HepG2 (cell line): ENCODE measurements at regions not wholly inside any gene's neighbourhood (a gene's known extent, or its start where the extent isn't known, plus 50 kb on each side); places are given as distances from the start of the nearest gene placed in this dataset.
A peak's percentile ranks its signal among the peaks of the same experiment; 100 is the strongest.

Experiments
- BCL6 ChIP-seq: IDR thresholded peaks from 2 replicates; pipeline ENCODE4 v1.6.1; 2016; ENCODE audit warnings: missing genetic modification reagents, missing compliant biosample characterization
- ERF ChIP-seq: IDR thresholded peaks from 2 replicates; pipeline ENCODE4 v1.6.1; 2018; ENCODE audit warnings: missing biosample characterization, missing genetic modification reagents
- HMGA1 ChIP-seq: sonication (generic); formaldehyde crosslinking; conservative IDR thresholded peaks from 2 replicates; pipeline ENCODE4 v1.4.0; 2020; ENCODE audit warnings: missing genetic modification reagents
- HNF4G ChIP-seq, 2 experiments: sonication (generic) in 1 of 2; formaldehyde crosslinking in 1 of 2; IDR thresholded peaks; 2 replicates each; pipeline versions ENCODE4 v1.4.0 to v1.6.1; 2011 to 2020; ENCODE audit warnings: borderline replicate concordance in 2 of 2, low read depth in 2 of 2, mild to moderate bottlenecking in 2 of 2, low read length in 1 of 2, missing genetic modification reagents in 1 of 2, moderate library complexity in 1 of 2
- IRX3 ChIP-seq: sonication (generic); formaldehyde crosslinking; IDR thresholded peaks from 2 replicates; pipeline ENCODE4 v1.8.1; 2023; ENCODE audit warnings: mild to moderate bottlenecking, low read depth, missing genetic modification reagents, borderline replicate concordance
- KLF16 ChIP-seq, 2 experiments: sonication (generic) in 1 of 2; formaldehyde crosslinking in 1 of 2; IDR thresholded peaks; 2 replicates each; pipeline versions ENCODE4 v1.6.1 to v1.8.0; 2016 to 2023; ENCODE audit warnings: missing genetic modification reagents in 2 of 2, missing compliant biosample characterization in 1 of 2
- MED1 ChIP-seq: sonication (generic); formaldehyde crosslinking; IDR thresholded peaks from 2 replicates; pipeline ENCODE4 v1.4.0; 2020; ENCODE audit warnings: missing genetic modification reagents
- MTA1 ChIP-seq: sonication (generic); formaldehyde crosslinking; IDR thresholded peaks from 2 replicates; pipeline ENCODE4 v1.4.0; 2020; ENCODE audit warnings: missing genetic modification reagents, mild to moderate bottlenecking, borderline replicate concordance
- SP2 ChIP-seq: sonication (generic); formaldehyde crosslinking; IDR thresholded peaks from 2 replicates; pipeline ENCODE4 v1.5.1; 2020; ENCODE audit warnings: mild to moderate bottlenecking, missing genetic modification reagents
- TBX2 ChIP-seq: sonication (generic); formaldehyde crosslinking; IDR thresholded peaks from 2 replicates; pipeline ENCODE4 v1.5.0; 2020; ENCODE audit warnings: missing genetic modification reagents, mild to moderate bottlenecking, borderline replicate concordance
- THAP9 ChIP-seq: sonication (generic); formaldehyde crosslinking; IDR thresholded peaks from 2 replicates; pipeline ENCODE4; 2020; ENCODE audit warnings: missing genetic modification reagents, mild to moderate bottlenecking, borderline replicate concordance
- ZBTB8A ChIP-seq: sonication (generic); formaldehyde crosslinking; IDR thresholded peaks from 2 replicates; pipeline ENCODE4 v1.4.0; 2020; ENCODE audit warnings: mild to moderate bottlenecking, low read depth, missing genetic modification reagents, borderline replicate concordance
- ZFP91 ChIP-seq: sonication (generic); formaldehyde crosslinking; IDR thresholded peaks from 2 replicates; pipeline ENCODE4 v1.9.0; 2022; ENCODE audit warnings: missing genetic modification reagents, mild to moderate bottlenecking, borderline replicate concordance
- ZNF264 ChIP-seq: sonication (generic); formaldehyde crosslinking; IDR thresholded peaks from 2 replicates; pipeline ENCODE4 v1.4.0; 2020; ENCODE audit warnings: missing genetic modification reagents
- TF ChIP-seq, protein P1 (sequence below): sonication (generic); formaldehyde crosslinking; IDR thresholded peaks from 2 replicates; pipeline ENCODE4 v1.4.0; 2020; ENCODE audit warnings: missing genetic modification reagents
- TF ChIP-seq, protein P2 (sequence below): sonication (generic); formaldehyde crosslinking; IDR thresholded peaks from 2 replicates; pipeline ENCODE4 v1.5.0; 2020; ENCODE audit warnings: missing genetic modification reagents
- TF ChIP-seq, protein P3 (sequence below): sonication (generic); formaldehyde crosslinking; IDR thresholded peaks from 2 replicates; pipeline ENCODE4 v1.4.0; 2020; ENCODE audit warnings: missing genetic modification reagents
- TF ChIP-seq, protein P4 (sequence below): sonication (generic); formaldehyde crosslinking; IDR thresholded peaks from 2 replicates; pipeline ENCODE4 v1.5.0; 2020; ENCODE audit warnings: mild to moderate bottlenecking, missing genetic modification reagents, borderline replicate concordance

DNA sequence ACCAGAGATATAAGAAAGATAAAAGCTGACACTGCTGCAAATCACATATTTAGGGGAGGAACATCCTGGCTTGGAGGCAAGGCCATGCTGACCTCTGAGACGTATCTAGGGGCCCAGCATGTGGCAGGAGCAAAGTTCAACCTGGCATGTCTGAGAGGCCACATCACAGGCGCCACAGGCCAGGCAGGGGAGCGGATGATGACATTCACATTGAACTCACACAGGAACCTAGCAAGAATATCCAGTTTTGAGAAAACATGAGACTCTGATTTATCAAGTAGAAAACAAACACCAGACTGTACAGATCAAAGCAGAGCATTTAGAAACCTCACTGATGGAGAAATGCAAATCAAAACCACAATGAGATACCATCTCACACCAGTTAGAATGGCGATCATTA is 64.2 kb upstream of the STK32A start (continued):
- no peak for TF ChIP-seq ZBTB8A (CRISPR knock-in tag)
- no peak for TF ChIP-seq ZFP91
- TF ChIP-seq, protein P1, sequence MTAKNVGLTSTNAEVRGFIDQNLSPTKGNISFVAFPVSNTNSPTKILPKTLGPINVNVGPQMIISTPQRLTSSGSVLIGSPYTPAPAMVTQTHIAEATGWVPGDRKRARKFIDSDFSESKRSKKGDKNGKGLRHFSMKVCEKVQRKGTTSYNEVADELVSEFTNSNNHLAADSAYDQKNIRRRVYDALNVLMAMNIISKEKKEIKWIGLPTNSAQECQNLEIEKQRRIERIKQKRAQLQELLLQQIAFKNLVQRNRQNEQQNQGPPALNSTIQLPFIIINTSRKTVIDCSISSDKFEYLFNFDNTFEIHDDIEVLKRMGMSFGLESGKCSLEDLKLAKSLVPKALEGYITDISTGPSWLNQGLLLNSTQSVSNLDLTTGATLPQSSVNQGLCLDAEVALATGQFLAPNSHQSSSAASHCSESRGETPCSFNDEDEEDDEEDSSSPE (CRISPR knock-in tag) = 0 out of 2 replicates have a peak, but pooled peaks have one; percentile 19
- TF ChIP-seq MED1 (CRISPR knock-in tag) = peak; percentile 89
- peak; percentile 78 for TF ChIP-seq TBX2 (CRISPR knock-in tag)
- TF ChIP-seq, protein P2, sequence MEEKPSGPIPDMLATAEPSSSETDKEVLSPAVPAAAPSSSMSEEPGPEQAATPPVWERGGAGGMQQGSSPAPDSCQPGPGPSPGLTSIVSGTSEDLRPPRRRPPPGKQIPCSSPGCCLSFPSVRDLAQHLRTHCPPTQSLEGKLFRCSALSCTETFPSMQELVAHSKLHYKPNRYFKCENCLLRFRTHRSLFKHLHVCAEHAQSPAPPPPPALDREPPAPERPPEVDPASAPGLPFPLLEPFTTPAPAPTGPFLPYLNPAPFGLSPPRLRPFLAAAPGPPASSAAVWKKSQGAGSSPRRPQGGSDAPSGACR (CRISPR knock-in tag) = 0 out of 2 replicates have a peak, but pooled peaks have one; percentile 53
- TF ChIP-seq, protein P3, sequence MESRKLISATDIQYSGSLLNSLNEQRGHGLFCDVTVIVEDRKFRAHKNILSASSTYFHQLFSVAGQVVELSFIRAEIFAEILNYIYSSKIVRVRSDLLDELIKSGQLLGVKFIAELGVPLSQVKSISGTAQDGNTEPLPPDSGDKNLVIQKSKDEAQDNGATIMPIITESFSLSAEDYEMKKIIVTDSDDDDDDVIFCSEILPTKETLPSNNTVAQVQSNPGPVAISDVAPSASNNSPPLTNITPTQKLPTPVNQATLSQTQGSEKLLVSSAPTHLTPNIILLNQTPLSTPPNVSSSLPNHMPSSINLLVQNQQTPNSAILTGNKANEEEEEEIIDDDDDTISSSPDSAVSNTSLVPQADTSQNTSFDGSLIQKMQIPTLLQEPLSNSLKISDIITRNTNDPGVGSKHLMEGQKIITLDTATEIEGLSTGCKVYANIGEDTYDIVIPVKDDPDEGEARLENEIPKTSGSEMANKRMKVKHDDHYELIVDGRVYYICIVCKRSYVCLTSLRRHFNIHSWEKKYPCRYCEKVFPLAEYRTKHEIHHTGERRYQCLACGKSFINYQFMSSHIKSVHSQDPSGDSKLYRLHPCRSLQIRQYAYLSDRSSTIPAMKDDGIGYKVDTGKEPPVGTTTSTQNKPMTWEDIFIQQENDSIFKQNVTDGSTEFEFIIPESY (CRISPR knock-in tag) = peak; percentile 42; the same call in 1 of the 2 replicates
- TF ChIP-seq THAP9 (CRISPR knock-in tag) = no peak
- no peak; a peak in 1 of 4 replicates for TF ChIP-seq KLF16 (CRISPR knock-in tag; IDR thresholded peaks at IDR 0.05)
- no peak for TF ChIP-seq HMGA1
- peak; percentile 46; the same call in 1 of the 2 replicates for TF ChIP-seq ZNF264 (CRISPR knock-in tag)
- peak; percentile 75 for TF ChIP-seq BCL6 (CRISPR knock-in tag)
- no peak for TF ChIP-seq IRX3 (CRISPR knock-in tag)
- TF ChIP-seq HNF4G (IDR thresholded peaks at IDR 0.05; ENCODE audit: borderline replicate concordance, low read depth, low read length) = peak; percentile 95
- peak; percentile 95 for TF ChIP-seq HNF4G (CRISPR knock-in tag; IDR thresholded peaks at IDR 0.05; ENCODE audit: borderline replicate concordance, low read depth)
- TF ChIP-seq SP2 (CRISPR knock-in tag) = no peak
- TF ChIP-seq ERF = 0 out of 2 replicates have a peak, but pooled peaks have one; percentile 45
- TF ChIP-seq, protein P4, sequence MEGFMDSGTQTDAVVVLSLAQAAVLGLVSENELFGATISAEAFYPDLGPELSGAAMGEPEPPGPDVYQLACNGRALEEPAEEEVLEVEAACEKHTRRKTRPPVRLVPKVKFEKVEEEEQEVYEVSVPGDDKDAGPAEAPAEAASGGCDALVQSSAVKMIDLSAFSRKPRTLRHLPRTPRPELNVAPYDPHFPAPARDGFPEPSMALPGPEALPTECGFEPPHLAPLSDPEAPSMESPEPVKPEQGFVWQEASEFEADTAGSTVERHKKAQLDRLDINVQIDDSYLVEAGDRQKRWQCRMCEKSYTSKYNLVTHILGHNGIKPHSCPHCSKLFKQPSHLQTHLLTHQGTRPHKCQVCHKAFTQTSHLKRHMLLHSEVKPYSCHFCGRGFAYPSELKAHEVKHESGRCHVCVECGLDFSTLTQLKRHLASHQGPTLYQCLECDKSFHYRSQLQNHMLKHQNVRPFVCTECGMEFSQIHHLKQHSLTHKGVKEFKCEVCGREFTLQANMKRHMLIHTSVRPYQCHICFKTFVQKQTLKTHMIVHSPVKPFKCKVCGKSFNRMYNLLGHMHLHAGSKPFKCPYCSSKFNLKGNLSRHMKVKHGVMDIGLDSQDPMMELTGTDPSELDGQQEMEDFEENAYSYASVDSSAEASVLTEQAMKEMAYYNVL (CRISPR knock-in tag) = peak; percentile 79; the same call in 1 of the 2 replicates
- TF ChIP-seq MTA1 (CRISPR knock-in tag) = peak; percentile 69; the same call in 1 of the 2 replicates
